Right forelimb (tissue), 1 donor: ENCODE measurements at regions not wholly inside any gene's neighbourhood (a gene's known extent, or its start where the extent isn't known, plus 50 kb on each side); places are given as distances from the start of the nearest gene placed in this dataset.
"Not testable (repeated sequence)": the region's sequence is repeated elsewhere in the genome, so short reads cannot be mapped to it uniquely, and the experiment has no call there.

Source experiments
- DNase-seq: peaks from one replicate; pipeline ENCODE4 v3.0.0-alpha.2; 2018

DNA sequence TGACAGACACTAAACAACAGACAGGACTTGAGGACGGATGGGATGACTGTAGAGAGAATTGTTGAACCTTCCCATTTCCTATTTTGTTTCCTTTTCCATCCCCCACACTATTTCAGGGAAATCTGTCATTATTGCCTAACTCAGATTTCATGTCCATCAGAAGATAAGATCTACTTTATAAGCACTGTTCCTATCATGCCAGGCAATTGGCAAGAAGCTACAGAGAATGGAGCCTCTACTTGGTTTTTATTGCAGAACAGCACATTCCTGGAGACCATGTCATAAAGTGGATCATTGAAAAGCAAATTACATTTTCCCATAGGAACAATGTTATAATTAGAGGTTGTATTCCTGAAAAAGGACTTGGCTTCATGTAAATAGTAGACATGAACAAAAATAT lies 173.7 kb upstream of the KIF2A start:
- no peak for DNase-seq

DNA sequence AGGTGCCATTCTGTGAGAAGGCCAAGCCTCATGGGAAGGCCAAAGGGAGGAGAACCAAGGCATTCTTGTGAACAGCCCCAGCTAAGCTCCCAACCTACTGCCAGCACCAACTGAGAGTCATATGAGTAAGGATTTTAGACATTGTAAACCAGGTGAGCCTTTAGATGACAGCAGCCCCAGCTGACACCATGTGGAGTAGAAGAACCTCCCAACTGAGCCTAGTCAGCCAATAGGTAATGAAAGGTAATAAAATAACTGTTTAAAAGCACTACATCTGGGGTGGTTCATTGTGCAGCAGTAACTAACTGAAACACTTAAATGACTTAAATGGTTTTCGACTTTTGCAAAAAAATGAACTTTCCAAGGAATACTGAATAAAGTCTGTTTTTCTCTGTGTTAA lies 172.6 kb upstream of the KIF2A start:
- DNase-seq = no peak

DNA sequence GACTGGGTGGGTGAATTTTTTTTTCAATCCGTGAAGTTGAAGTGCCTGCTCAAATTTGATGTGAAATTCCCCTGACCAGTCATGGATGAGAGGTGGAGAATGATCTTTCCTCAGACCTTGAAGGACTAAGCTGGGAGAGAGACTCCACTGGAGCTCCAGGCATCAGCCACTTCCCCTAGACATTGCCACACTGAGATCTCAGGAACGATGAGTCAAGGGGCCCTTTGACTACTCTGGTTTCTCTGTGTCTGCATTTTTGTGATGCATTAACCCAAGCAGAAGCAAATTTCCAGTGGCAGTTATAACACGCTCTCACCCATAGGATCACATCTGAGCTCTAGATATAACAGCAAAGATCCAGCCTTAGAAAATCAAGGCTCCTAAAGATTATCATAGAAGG lies 171.2 kb upstream of the KIF2A start:
- no peak for DNase-seq

DNA sequence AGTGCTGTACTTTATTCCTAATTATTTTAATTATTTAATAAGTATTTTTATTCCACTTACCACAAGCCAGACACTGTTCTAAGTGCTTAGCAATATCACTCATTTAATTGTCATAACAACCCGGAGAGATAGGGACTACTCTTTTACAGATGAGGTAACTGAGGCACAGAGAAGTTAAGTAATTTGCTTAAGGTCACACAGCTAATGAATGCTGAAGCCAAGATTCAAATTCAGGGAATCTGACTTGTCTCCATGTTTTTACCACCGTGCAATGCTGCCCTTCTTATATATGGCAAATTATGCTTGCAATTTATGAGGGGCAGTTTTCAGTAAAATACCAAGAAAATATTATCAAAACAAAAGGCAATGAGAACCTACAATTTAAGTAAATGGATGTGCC lies 168.4 kb upstream of the KIF2A start:
- no peak for DNase-seq

DNA sequence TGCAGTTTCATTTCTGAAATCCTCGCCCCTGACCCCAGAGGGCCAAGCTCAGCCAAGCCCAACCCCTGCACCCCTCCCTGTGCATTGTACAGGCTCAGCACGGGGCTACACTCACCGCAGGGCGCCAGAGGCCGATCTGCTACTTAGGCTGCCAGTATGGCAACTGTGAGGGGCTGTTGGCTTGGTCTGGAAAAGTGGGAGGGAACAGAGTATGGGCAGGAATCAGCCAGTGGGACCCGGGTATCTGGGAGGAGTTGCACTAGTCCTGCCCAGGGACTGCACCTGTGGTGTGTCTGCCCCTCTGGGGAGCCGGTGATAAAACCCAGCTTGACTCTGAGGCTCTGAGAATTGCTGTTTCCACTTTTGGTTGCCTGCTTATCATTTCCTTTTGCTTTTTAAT lies 167.4 kb upstream of the KIF2A start:
- no peak for DNase-seq

DNA sequence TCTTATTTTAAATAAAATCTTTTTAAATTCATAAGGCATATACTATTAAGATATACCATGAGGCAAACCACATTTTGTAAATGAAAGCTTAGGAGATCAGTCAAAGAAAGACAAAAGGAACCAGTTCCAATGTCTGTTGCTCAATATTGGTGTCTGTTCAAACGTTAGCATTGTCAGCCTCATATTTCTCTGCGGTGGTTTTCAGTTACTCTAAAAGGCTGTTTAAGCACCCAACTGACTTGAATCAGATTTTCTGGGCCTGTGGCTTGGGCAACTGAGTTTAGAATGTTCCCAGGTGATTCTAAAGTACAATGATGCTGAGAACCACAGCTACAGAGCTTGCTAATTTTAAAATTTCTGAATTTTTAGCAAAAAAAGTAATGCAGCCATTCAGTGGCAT lies 166.3 kb upstream of the KIF2A start:
- no peak for DNase-seq

DNA sequence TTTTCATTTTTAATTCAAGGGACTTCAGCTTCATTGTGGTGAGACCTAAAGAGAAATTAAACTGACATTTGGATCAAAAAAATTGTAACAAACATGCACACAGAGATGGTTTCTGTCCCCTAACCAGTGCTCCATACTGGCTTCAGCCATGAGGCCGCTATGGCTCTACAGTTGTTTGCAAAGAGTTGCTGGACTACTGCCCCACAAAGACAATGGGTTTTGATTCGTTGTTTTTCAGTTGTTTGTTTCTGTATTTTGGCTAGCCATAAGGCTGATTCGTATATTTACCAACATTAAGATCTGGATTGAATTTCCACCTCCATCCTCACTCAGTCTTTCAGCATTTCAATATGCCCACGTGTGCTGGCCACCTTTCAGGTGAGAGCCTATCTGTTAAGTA lies 163.7 kb upstream of the KIF2A start:
- no peak for DNase-seq

DNA sequence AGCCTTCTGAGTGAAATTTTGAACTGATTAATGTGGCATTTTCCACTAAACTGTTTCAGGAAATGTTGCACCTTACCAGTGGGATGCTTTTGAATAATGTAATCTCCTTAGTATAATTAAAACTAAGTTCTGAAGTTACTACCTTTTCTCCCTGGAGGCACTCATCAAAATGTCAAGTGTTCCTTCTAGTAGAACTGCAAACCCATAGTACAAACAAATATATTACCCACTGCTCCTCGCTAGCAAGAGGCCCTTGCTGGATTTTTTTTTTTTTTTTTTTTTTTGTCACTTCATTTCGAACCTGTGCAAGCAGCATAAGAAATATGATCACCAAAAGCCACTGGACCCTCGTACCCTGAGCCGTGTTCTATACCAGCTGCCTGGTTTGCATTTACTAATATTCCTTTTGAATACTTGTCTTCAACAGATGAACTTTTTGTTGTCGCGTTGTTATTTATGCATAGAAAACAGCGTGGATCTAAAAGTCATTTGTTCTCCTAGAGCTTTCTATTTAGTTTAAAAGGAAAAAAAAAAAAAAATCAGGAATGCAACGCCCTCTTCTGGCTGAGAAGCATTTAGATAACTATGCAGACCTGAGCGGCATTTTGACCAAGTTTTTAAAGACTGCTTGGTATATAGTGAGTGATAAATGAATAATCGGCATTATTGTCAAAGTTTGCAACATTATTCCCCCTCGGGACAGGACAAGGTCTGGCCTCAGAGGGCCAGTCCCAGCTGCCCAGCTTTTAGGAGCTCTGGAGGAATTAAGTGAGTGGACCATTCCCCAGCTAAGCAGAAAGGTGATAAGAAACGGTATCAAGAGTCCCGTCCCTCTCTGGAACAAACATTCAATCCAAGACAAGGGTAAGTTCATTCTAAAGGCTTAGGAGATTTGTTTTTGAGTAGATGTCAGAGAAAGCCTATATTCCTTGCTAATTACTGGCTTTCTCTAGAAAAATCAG lies 162.5 kb upstream of the KIF2A start:
- no peak for DNase-seq

DNA sequence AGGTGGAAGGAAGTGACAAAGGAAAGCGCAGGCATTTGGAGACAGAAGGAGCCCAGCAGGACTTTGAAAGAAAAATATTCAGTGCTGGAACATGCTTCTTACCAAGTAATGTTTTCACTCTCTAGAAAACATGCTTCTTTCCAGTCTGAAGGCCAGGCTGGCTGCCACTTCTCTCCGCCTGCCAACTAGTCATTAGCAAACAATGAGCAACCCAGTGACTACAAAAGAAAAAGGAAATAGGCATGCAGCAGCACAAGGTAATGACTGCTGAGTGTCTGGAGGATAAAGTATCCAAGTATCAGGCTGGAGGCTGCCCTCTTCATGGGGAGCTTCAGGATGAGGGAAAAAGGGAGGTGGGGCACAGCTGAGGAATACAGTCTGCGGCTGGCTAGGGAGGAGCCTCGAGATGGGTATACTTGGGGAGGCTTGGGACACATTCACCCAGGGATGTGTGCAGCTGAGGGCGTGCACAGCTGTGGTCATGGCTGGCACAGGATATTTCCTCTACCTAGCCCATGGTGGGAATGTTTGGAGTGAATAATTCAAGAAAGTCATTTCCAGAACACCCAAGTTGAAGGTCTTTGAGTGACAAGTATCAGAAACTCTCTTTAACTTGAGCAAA lies 161.5 kb upstream of the KIF2A start:
- DNase-seq = no peak

DNA sequence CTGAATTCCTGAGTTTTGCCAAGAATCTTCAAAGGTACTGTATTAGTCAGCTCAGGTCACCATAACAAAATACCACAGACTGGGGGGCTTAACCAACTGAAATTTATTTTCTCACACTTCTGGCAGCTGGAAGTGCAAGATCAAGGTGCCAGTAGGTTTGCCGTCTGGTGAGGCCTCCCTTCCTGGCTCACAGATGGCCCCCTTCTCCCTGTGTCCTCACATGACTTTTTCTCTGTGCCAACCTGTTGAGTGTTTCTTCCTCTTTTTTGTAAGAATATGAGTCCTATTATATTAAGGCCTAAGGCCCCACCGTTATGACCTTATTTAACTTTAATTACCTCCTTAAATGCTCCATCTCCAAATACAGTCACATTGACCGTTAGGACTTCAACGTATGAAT lies 156.1 kb upstream of the KIF2A start:
- no peak for DNase-seq

DNA sequence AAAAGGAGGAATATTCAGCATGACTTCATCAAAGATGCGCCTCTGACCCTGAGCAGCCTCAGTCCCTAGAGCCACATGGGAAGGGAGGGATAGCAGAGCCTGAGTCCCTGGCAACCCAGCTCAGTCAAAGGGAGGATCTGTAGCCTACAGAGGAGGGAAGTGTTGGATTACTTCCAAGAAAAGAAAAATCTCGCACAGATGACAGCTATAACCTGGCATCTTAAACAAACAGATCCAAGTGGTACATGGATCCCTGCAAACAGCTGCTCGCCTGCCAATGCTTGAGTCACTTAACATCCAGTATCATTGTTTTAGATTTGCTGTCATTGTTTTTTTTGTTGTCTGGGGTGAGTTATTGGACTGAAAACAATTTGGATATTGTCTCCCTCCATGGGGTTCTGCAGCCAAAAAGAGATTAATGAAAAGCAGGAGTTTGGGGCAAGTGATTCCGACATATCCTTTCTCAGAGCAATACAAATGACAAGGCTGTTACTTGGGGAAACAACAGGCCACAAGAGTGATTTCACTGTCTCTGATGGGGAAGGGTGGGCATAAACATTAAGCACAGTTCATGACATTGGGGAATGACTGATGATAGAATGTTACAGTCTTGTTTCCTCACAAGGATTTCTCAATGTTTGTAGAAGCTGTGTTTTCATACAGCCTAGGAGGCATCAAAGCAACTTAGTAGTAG lies 153.5 kb upstream of the KIF2A start:
- DNase-seq = no peak

DNA sequence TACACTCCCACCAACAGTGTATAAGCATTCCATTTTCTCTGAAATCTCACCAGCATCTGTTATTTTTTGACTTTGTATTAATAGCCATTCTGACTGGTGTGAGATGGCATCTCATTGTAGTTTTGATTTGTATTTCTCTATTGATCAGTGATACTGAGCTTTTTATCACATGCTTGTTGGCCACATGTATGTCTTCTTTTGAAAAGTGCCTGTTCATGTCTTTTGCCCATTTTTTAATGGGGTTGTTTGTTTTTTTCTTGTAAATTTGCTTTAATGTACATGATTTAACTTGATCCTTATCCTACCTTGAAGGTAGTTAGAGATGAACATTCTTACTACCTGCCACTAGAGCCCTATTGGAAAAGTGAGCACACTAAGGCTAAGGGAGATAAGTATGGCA lies 151.2 kb upstream of the KIF2A start:
- no peak for DNase-seq

DNA sequence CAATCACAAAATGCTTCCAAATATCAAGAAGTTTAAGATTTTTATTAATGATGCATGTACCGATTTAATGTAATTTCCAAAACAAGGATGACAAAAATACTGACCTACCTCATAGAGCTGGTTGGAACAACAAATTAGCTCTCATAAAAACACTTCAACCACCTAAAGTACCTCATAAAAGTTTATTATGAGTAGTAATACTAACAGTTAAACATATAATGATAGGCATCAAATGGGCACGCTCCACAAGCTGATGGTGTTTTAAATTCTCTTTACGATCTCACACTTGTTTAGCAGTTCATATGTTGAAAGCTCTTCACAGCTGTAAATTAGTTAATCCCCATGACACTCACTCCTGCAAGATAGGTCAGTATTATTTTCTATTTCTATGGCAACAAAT lies 150.0 kb upstream of the KIF2A start:
- no peak for DNase-seq

DNA sequence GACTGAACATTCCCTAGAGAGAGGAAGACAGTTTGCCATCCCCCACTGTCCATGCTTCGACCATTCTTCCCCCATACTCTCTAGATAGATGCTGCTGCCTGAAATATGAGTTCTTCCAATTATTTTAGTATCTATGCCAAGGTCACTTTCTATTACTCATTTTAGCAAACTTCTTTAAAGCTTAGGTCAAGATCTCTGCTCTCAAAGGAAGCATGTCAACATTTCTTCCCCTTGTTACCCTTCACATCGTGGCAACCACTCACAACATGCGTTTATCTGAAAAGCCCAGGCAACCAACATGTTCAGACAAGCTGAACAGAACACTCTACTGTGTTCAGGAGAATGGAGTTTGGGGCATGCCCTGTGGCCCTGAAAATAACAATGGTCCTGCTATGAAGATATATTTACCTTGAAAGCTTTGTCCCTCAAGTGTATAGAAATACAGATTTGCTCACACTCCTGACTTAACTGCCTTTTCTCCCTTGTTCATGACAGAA lies 138.4 kb upstream of the KIF2A start:
- DNase-seq = no peak

DNA sequence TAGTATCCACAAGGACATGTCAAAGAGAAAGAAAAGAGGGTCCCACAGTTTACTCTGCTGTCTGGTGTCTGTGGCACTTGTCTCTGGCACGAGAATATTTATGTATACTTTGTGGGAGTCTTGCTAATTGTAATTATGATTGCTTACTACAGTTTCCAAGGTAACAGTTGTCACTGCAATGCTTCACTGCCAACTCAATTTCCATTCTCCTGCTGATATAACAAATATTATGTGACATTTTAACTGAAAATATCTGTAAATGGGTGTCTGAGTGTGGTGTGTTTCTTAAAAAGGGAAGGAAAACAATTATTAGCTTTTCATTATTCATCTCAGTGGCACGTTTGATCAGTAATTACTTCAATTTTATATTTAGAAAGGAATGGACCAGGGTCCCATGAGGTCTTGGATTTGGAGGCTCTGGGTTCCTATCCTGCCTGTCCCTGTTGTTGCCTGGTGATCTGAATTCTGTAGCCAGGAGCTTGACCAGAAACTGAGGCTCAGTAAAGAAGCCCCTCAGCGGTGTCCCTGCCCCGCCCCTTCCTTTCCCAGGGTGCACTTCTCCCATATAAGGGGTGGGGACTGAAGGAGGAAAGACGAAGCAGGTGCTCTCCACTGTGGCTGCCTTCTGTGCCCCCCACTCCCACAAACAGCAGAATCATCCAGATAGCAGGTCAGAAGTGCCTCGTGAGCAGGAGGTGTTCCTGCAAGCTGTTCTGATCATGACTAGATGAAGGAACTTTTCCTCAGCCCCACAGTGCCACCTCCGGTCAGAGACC lies 137.3 kb upstream of the KIF2A start:
- DNase-seq = no peak

DNA sequence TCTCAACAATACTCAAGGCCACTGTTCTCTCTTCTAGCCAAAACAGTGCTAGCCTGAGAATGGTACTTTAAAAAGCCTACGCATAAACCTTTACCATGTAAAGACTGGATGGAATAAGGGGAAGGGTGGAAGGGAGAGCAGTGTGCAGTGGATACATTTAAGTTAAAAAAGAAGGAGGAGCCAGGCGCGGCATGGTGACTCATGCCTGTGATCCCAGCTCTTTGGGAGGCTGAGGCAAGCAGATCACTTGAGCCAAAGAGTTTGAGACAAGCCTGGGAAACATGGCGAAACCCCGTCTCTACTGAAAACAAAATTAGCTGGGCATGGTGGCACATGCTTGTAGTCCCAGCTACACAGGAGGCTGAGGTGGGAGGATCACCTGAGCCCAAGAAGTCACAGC lies 127.7 kb upstream of the KIF2A start:
- no peak for DNase-seq

DNA sequence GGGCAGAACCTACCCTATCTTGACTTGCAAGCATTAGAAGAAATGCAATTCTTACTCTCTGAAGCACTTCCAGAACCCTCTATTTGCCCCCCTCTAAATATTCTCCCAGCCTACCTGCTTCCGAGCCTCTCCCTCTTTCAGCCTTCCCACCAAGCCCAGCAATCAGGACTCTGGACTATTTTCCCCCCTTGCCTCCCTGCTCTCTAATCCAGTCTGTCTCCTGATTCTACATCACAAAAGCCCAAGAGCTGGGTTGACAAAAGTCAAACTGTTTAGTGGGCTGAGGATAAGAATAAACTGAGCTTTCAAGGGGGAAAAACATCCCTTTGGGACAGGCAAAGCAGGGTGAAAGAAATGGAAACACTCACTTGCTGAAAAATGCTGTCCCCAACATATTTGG lies 123.2 kb upstream of the KIF2A start:
- no peak for DNase-seq

DNA sequence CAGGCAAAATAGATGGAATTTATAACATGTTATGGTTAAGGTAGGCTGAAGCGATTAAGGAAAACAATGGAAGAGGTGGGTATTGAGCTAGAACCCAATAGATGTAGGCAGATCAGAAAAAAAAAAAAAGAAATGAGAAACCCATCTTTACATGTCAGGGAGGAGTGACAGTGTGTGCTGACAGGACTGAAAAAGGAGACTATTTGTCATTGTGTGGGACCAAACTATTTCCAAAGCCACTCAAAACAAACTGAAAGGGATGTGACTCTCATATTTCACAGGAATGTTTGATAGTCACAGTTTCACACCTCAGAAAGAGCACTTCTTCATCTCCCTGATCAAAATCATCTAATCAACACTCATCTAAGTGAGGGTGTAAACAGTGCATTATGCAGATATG lies 122.3 kb upstream of the KIF2A start:
- DNase-seq = no peak

DNA sequence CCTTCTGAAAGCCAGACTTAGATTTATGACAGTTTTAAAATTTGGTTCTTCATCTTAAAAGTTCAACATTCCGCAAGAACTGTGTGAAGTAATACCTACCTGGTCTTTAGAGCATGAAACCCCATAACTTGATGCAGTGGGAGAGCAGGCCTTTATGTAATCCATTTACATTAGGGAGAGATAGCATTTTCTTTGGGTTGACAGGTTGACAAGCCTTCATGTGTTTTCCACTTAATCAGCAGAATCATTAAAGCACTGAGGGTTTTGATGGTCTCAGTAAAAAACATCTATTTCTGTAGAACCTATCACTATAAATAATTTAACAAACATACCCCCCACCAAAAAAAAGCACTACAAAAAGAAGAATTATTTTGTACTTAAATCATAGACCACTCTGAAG lies 121.6 kb upstream of the KIF2A start:
- DNase-seq = no peak

DNA sequence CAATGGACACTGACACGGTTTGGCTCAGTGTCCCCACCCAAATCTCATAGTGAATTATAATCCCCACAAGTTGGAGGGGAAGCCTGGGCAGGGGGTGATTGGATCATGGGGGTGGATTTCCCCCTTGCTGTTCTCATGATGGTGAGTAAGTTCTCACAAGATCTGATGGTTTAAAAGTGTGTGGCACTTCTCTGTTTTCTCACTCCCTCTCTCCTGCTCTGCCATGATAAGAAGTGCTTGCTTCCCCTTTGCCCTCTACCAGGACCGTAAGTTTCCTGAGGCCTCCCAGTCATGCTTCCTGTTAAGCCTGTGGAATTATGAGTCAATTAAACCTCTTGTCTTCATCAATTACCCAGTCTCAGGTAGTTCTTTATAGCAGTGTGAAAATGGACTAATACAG lies 115.8 kb upstream of the KIF2A start:
- DNase-seq = no peak

DNA sequence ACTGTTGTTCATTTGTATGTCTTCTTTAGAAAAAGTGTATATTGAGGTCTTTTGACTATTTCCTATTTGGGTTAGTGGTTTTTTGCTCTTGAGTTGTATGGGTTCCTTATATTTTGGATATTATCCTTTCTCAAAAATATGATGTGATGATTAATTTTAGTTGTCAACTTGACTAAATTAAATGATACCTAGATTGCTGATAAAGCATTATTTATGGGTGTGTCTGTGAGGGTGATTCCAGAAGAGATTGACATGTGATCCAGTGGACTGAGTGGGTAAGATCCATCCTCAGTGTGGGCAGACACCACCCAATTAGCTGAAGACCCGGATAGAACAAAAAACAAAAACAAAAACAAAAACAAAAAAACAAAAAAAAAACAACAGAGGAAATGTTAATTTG lies 115.1 kb upstream of the KIF2A start:
- DNase-seq = no peak

DNA sequence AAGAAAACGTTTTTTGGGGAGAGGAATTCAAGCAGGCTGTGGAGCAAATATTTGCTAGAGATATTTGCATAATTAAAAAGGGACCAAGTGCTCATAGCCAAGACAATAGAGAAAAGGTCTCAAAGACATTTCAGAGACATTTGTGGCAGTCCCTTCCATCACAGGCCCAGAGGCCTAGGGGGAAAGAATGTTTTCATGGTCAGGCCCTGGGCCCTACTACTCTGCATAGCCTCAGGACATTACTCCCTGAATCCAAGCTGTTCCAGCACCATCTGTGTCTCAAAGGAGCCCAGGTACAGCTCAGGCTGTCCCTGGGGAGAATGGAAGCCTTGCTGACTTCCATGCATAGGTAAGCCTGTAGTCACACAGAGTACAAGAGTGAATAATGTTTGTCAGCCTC lies 113.0 kb upstream of the KIF2A start:
- no peak for DNase-seq

DNA sequence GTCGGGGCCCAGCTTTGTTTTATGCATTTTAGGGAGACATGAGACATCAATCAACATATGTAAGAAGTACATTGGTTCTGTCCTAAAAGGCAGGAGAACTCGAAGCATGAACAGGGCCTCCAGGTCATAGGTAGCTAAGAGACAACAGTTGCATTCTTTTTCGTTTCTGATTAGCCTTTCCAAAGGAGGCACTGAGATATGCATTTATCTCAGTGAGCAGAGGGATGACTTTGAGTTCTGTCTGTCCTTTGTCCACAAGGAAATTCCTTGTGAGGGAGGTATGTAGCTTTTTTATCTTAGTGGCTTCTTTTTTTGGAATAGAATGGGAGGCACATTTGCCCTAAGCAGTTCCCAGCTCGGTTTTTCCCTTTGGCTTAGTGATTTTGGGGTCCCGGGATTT lies 109.5 kb upstream of the KIF2A start:
- DNase-seq = not testable (repeated sequence)
